HG03571 (cell line): ENCODE measurements at regions not wholly inside any gene's neighbourhood (a gene's known extent, or its start where the extent isn't known, plus 50 kb on each side); places are given as distances from the start of the nearest gene placed in this dataset.

Source experiments
- ATAC-seq: cut with Tn5 transposase; IDR thresholded peaks from one replicate; pipeline ENCODE4 v1.9.1; 2021; ENCODE audit not compliant: unreplicated experiment

DNA sequence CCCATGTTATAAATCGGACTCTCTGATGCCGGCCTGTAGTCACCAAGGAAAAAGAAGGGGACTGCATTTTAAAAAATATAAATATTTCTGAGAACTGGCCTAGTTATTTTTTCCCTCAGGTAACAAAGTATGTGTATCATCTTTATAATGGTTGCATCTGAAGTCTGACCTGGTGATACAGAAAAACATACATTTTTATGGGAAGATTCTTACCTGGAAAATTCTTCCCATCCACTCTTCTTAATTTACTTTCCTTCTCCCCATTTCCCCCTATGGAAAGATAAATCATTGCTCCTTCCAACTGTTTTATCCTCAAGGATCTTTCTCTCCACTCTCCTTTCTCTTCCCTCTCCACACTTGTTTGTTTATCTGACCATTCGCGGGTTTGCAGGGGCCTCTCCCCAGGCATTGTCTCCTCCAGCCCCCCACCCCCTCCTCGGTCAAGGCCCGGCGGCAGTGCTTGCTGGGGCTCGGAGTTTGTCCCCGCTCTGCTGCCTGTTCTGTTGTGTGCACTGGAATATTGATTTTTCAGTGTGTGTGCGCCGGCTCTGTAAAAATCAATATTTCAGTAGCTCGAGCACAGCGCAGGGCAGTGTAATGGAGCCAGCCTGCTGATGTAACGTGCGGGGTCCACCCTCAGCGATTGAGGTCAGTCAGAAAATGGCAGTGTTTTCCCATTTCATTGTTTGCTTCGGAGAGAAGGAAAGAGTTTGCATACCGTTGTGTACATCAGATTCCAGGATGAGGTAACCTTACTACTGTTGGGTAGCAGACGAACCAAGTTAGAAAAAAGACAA is 199.5 kb upstream of the NFE2L3 start:
- ATAC-seq: no peak

DNA sequence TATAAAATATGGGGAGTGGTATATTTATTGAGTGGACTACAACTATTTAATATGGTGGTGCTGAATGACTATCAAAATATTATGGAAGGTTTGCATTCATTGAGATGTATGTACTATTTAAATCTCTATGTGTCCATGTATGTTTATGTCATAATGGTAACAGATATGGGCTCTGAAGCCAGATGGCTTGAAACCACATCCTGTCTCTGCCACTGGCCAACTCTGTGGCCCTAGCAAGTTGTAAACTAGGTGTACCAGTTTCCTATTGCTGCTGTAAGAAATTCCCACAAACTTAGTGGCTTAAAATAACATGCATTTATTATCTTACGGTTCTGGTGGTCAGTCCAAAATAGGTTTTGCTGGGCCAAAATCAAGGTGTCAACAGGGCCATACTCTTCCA is 198.1 kb upstream of the NFE2L3 start:
- no peak for ATAC-seq

DNA sequence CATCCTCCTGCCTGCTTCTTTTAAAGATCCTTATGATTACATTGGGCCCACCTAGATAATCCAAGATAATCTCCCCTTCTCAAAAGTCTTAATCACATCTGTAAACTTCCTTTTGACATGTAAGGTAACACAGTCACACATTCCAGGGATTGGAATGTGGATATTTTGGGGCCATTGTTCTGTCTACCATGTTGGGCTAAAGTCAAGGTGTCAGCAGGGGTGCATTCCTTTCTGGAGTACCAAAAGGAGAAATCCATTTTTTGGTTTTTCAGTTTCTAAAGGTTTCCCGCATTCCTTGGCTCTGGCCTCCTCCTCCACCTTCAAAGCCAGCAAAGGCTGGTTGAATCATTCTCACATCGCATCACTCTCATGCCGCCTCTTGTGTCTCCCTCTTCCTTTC is 197.6 kb upstream of the NFE2L3 start:
- no peak for ATAC-seq

GRCh38 chr7:25959168-25959734 is 192.7 kb upstream of the NFE2L3 start:
- ATAC-seq: no peak

DNA sequence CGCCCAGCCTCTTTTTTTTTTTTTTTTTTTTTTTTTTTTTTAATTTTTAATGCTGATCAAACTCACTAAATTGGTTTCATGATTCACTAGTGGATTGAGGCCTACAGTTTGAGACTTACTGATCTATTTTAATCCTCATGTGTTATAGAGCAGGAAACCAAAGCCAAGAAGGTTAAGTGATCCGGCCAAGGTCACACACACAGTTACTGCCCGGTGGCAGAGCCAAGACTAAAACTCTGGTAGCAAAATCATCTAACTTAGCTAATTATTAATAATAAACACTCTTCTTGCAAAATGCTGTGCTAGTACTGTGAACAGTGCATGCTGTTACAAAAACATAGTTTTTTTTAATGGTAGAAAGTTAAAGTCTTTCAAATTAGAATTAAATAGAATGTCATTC is 188.3 kb upstream of the NFE2L3 start:
- ATAC-seq: no peak

DNA sequence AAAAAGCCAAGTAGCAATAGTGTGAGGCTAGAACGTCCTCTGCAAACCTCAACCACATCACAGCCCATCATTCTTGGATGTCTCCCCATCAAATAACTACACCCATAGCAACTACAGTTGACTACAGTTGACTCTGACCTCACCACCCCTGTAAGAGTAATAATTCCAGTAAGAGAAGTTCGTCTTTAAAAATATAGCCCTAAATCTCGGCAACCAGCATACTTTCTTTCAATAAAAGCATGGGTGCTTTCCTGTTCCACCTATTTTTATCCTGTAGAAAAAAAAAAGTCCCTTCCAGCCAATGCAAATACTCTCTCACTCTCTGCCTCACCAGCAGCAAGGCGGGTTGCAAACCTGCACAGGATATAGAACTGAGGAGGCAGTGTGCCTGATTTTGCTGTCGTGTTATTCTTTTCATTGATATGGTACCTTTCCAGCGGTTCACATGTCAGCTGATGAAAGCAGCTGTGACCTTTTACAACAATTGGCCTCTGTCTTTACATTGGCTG is 187.5 kb upstream of the NFE2L3 start:
- ATAC-seq: peak; percentile 26

- no peak for ATAC-seq
Observed at GRCh38 chr7:25965405-25966123, 186.4 kb upstream of the NFE2L3 start.

- no peak for ATAC-seq
Observed at GRCh38 chr7:25966469-25966868, 185.5 kb upstream of the NFE2L3 start.

GRCh38 chr7:25967278-25968204 is 184.5 kb upstream of the NFE2L3 start:
- ATAC-seq: peak; percentile 33

GRCh38 chr7:25968205-25968993 is 183.6 kb upstream of the NFE2L3 start:
- peak; percentile 49 for ATAC-seq

DNA sequence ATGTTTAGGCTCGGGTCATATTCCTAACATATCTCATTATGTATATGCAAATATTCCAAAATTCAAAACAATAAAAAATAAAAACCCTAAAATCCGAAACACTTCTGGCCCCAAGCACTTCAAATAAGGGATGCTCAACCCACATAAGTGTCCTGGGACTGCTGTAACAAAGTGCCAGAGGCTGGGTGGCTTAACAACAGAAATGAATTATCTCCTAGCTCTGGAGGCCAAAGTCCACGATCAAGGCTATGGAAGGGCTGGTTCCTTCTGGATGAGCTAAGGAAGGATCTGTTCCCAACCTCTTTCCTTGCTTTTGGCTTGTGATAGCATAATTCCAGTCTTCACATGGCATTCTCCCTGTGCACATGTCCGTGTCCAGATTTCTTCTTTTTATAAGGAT is 181.6 kb upstream of the NFE2L3 start:
- no peak for ATAC-seq

GRCh38 chr7:25970911-25971310 is 181.1 kb upstream of the NFE2L3 start:
- ATAC-seq: no peak

GRCh38 chr7:25976630-25977029 is 175.4 kb upstream of the NFE2L3 start:
- no peak for ATAC-seq

DNA sequence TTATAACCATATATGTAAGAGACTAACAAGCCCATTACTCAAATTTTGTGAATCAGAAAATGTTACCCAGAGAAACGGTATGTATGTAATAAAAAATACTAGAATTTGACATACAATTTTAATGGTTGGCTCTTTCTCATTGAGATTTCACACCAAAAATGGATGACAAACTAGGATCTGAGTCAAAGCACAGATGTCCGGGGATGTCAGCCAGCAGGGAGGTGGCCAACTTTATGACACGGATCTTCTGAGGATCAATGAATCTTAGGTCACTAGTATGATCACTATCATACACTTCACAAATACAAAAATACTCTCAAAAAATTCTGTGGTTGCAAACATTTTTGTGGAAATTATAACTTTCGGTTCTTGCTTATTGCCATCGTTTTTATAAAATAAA is 173.5 kb upstream of the NFE2L3 start:
- ATAC-seq: no peak

GRCh38 chr7:25979605-25980004 is 172.4 kb upstream of the NFE2L3 start:
- ATAC-seq: no peak

- ATAC-seq: no peak
Observed at GRCh38 chr7:25982684-25983083, 169.3 kb upstream of the NFE2L3 start.

DNA sequence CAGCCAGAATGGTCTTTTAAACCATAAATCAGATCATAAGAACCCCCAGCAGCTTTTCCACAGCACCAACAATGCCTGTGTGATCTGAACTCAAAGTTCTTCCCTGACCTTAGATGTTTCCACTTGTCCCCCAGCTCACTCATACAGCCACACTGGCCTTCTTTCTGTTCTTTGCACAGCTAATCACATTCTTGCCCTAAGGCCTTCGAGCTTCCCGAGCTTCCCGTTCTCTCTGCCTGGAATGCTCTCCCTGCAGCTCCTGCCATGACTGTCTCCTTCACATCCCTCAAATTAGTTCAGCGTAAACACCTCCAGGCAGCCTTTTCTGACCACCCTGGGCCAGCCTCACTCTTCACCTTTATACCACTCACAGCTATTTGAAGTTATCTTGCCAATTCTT is 166.8 kb upstream of the NFE2L3 start:
- no peak for ATAC-seq

- no peak for ATAC-seq
Observed at GRCh38 chr7:25988640-25989039, 163.4 kb upstream of the NFE2L3 start.

DNA sequence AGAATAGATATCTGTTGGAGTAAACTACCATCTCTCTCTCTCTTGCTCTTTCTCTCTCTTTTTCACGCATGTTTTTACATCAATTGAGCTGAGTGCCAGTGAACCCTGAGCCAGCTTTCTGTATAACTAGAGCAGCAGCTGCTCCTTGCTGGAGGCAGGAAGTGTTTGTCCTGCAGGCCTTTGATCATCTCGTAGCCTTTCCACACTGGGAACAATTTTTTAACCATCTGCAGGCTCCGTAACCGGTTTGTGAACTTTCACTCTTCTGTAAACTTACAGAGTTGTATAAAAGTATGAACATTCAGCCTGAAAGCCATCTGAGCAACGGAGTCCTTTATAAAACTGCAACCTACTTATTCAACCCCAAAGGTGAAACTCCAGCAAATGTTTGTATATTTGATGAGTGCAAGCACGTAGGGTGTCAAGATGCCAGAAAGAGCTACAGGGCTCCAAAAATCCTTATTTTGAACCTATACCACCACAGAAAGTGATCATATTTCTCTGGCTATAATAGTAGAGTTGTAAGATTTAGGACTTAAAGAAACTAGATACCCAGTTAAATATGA is 162.8 kb upstream of the NFE2L3 start:
- no peak for ATAC-seq
